HG03095 (cell line): ENCODE measurements at regions not wholly inside any gene's neighbourhood (a gene's known extent, or its start where the extent isn't known, plus 50 kb on each side); places are given as distances from the start of the nearest gene placed in this dataset.

Experiments
- ATAC-seq: cut with Tn5 transposase; IDR thresholded peaks from one replicate; pipeline ENCODE4 v1.9.1; 2021; ENCODE audit warnings: moderate library complexity; ENCODE audit not compliant: unreplicated experiment

- no peak for ATAC-seq
These were observed 721.0 kb upstream of the WWC1 start for GRCh38 chr5:167570431-167570830.

DNA sequence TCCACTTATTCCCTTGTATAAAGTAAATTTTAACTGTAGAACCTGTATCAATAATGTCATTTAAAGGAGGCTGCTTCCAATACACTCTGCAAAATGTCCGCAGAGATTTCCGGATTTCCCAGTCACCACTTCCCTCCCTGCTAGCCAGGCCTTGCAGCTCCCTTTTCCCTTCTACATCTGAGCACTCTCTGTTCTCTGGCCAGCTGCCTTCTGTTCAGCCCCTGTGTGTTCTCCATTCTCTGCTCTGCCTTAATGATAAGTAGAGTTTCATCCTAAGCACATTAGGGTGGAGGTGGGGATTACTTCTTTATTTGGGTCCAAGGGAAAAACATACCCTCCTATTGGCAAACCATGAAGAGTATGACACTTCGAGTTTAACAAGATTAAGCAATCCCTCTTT is 719.6 kb upstream of the WWC1 start:
- ATAC-seq = no peak

DNA sequence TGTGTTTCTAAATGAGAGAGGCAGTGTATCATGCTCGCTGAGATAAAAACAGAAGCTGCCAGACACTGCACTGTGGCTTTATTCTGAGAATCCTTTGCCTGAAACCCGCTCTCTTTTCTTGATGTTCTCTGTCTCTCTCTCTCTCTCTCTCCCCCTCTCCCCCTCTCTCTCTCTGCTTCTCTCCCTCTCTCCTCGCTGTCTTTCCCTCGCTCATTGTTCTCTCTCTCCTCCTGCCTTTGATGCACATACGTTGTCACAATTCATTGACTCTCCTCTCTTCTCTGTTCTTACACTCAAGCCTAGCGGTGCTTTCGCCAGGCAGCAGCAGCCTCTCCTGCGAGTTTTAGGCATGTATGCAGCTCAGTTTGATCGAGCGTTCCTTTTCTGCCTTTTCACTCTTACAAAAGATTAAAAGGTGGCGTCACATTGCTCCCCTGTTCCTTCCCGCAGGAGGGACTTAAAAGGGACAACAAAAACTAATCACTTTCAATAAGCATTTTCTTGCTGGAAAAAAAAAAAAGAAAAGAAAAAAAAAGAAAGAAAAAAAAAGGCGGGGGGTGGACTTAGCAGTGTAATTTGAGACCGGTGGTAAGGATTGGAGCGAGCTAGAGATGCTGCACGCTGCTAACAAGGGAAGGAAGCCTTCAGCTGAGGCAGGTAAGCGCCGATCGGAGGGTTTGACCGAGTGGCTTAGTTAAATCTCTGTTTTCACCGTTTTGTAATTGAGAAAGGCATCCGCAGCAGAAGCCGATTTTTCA is 717.9 kb upstream of the WWC1 start:
- ATAC-seq = no peak

- ATAC-seq = no peak
These were observed 717.0 kb upstream of the WWC1 start for GRCh38 chr5:167574464-167574863.

DNA sequence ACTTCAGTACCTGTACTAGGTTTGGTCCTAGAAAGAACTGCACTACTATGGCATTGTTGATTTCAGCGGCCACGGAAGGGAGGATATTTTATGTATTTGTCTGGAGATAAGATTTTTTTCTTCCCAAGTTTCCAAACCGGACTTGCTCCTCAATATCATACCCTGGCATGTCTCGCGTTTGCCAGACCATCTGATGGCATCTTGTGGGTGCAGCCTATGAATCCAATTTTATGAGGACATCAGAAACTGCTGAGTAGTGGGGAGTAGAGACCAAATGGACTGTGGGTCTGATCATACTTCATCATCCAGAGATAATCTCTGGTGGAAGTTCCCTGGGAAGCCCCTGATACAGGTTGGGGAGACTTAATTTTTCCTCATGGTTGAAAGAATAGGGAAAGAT is 716.1 kb upstream of the WWC1 start:
- ATAC-seq = no peak

DNA sequence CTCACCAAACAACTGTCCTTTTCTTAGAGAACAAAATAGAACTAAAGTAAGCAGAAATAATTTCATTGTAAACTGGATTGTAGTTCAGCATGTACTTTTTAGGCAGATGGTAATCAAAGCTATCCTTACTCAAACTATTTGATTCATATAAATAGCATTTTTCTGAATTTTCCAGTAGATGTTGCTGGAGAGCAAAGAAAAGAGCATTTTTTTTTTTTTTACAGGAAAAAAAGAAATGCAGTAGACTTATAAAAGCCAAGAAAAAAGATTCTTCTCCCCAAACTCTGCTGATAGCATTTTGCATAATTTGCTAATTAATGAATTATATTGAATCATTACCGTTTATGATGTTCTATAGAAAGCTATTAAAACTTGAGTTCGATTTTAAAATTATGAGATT is 715.3 kb upstream of the WWC1 start:
- ATAC-seq = no peak

DNA sequence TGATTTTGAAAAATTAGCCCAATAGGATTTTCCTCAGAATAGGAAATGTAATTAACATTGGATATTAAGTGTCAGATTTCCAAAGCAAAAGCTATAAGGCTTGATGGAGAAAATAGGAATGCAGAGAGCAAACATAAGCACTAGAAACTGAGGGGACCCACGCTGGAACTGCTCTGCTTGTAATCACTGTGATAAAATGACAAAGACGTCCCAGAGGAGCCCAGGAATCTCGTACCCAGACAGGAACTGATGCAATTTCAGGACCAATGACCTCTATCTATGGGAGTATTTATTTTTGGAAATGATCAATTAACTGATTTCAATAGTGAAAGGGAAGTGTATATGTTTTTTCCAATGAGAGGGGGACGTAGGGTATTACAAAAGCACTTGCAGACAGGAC is 714.5 kb upstream of the WWC1 start:
- ATAC-seq = no peak

DNA sequence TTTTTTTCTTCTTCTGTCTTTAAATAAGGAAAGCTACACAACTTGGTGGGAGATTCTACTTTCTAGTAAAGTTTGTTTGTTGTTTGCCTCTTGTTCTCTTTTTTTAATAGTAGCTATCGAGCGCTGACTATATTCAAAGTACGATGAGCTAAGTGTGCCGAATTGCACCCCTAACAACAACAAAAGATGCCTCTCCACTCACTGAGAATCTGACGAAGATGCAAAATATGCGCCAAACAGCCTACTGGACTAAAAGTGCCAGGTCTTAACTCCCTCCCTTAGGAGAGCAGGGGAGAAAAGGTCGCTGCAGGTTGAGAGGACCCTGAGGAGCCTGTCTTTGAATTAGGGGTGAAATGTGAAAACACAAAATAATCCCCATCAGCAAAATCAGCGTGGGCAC is 713.8 kb upstream of the WWC1 start:
- no peak for ATAC-seq

DNA sequence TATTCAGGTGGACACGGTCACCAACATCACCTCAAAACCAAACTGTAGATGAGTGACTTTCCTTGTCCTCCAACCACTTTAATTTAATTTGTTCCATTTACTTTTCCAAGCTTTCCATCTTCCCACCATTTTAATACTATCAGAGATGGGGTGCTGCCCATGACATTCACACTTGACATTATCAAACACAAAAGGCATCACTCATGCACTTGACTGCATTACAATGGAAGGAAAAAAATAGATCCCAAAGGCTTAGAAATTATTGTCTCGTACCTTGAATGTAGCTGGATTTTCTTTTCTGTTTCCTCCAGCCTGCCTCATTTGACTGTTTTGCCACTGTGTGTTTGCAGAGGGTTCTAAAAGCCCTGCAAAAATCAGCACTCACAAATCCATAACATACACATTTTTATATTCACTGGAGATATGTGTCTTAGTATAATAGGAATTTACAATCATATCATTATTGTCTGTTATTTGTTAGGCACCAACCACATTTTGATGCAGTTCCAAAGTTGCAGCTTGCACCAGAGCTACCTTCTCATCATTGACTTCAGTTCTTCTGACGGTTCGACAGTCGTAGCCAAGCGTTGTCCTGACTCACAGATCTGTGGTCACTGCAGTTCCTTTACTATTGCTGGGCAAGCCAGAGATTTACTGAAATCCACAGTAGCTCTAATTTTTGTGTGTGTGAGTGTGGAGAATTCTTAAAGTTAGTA is 712.3 kb upstream of the WWC1 start:
- ATAC-seq = no peak

GRCh38 chr5:167579693-167580055 is 711.8 kb upstream of the WWC1 start:
- no peak for ATAC-seq

DNA sequence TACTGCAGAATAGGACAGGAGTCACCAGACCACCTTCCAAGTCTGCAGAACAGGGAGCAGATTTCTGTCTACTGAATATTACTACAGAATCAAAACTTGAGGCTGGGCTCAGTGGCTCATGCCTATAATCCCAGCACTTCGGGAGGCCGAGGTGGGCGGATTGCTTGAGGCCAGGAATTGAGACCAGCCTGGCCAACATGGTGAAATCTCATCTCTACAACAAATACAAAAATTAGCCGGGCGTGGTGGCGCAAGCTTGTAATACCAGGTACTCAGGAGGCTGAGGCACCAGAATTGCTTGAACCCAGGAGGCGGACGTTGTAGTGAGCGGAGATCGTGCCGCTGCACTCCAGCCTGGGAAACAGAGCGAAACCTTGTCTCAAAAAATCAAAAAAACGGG is 710.8 kb upstream of the WWC1 start:
- no peak for ATAC-seq

GRCh38 chr5:167582283-167582682 is 709.2 kb upstream of the WWC1 start:
- no peak for ATAC-seq

DNA sequence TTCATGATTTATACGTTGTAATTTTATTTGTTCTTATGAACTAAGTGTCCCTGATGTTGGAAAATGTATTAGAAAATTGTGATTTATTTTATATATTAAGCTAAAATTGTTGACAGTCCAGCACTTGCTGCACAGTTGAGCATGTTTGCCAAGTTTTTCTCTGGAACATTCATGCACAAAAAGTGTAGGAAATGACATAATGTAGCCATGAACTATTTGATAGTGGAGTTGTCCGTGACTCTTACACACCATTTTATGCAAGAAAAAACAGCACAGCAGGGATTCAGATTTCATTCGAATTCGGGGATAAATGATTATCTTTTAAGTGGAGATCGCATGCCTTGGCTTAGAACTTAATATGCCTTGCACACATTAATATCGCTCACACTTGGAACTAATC is 708.6 kb upstream of the WWC1 start:
- no peak for ATAC-seq

DNA sequence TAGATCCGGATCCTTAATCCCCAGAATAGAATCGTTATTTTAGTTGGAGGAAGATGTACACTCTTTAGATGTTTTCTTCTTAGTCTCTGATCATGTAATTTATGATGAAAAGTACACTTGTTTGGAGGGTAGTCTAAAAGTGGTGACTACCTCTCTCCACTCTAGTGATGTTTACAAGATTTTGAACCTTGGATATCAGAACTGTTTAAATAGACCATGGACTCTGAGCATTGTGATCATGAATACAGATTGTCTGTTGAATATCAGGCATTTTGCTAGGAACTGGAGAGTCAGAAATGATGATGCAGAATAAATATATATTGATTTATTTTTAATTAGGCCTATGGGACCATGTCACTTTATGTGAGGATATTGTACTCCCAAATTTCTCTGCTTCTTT is 706.3 kb upstream of the WWC1 start:
- no peak for ATAC-seq

DNA sequence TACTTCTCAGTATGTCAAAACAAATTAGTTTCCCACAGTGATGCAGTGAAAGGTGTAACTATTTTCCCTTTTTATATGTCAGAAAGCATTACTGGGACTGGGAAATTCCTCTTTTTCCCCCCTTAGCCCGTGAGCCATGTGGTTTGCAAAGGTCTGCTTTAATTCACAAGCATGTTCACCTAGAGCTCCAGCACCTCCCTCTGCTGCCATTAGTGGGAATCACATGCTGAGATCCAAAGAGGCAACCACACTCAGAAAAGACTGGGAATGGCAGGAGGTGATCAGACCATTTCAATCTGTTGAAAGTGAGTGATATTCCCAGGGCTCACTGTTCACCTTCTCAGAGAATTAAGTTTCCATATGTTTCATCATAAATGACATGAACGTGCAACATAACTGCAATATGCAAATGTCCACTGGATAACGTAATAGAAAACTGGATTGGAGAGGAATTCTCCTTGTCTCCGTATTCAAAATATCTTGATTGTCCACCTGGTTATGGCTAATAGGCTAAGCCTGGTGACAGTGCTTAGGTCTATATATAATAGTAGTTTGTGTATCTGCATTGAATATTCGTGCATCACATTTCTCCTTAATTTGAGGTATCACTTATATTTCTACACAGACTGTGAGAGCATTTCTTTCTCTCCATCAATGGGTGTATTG is 703.5 kb upstream of the WWC1 start:
- no peak for ATAC-seq

DNA sequence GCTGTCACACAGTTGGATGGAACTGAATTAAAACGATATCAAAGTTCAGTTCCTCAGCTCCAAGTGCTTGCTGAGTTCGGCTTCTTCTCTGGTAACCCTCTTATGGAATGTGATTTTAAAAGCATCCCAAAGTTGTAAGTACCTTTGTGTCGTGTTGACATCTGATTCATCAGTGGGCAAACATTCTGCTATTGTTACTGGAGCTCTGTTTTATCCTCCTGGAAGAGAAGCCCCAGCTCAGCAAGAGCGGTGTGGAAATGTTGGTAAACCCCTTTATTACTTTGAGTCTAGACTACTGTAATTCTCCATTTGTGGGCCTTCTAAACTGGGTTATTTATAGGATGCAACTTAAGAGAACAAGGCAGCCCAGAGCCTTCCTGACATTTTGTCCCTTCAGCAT is 699.3 kb upstream of the WWC1 start:
- ATAC-seq = no peak

- ATAC-seq = no peak
These were observed 698.0 kb upstream of the WWC1 start for GRCh38 chr5:167593329-167594060.

DNA sequence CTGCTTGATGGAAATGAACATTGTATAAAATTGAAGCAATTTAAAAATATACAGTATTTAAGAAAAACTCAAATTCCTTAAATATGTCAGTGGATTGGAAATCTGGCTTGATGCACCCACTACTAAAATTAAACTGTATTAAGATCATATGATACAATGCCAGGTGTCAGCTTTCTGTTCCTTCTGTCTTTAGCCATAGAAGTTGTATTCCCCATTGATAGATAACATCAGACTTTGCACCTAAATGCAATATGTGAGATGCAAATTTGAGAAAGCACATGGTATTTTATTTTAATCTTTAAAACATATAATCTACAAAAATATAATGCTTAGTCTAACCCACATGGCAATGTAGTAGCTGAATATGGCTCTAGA is 697.4 kb upstream of the WWC1 start:
- ATAC-seq = no peak

- no peak for ATAC-seq
These were observed 696.7 kb upstream of the WWC1 start for GRCh38 chr5:167594750-167595149.

GRCh38 chr5:167595196-167595595 is 696.2 kb upstream of the WWC1 start:
- no peak for ATAC-seq

DNA sequence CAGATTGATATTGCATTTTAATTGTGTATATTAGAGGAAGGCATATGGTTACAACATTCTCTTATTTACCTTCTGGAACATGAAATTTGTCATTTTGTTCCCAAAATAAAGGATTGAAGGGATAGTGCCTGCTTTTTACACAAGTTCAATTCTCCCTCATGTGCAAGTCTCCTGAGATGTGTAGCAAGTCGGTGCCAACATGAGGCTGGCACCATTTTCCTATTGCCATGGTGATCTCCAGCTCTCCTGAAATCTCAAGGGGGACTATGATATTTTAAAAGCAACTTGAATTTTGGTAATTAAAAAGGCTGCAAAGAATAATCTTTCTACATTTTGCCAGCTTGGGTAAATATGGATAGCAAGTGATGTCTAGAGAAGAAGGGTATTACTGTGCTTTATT is 693.3 kb upstream of the WWC1 start:
- ATAC-seq = no peak

GRCh38 chr5:167602067-167602466 is 689.4 kb upstream of the WWC1 start:
- ATAC-seq = no peak
